HepG2 (cell line): ENCODE measurements at regions not wholly inside any gene's neighbourhood (a gene's known extent, or its start where the extent isn't known, plus 50 kb on each side); places are given as distances from the start of the nearest gene placed in this dataset.

Experiments
- AKNA ChIP-seq: sonication (generic); formaldehyde crosslinking; IDR thresholded peaks from 2 replicates; pipeline ENCODE4 v1.4.0; 2020; ENCODE audit warnings: missing genetic modification reagents, borderline replicate concordance
- ARNT2 ChIP-seq: sonication (generic); formaldehyde crosslinking; IDR thresholded peaks from 2 replicates; pipeline ENCODE4 v1.8.0; 2022; ENCODE audit warnings: mild to moderate bottlenecking, low read depth, missing genetic modification reagents, moderate library complexity
- CEBPZ ChIP-seq: IDR thresholded peaks from 2 replicates; pipeline ENCODE4 v1.6.1; 2012; ENCODE audit warnings: low read length, improper control_type of control experiment
- NCOA5 ChIP-seq: sonication (generic); formaldehyde crosslinking; IDR thresholded peaks from 2 replicates; pipeline ENCODE4 v1.4.0; 2020; ENCODE audit warnings: missing genetic modification reagents
- PCBP1 ChIP-seq: fragments of 200-400 bp; formaldehyde crosslinking; IDR thresholded peaks from 2 replicates; pipeline ENCODE4 v1.6.1; 2017; ENCODE audit warnings: mild to moderate bottlenecking, low read depth, low read length, borderline replicate concordance
- THYN1 ChIP-seq: sonication (generic); formaldehyde crosslinking; IDR thresholded peaks from 2 replicates; pipeline ENCODE4 v1.8.1; 2023; ENCODE audit warnings: low read depth, mild to moderate bottlenecking, moderate library complexity, missing genetic modification reagents, borderline replicate concordance
- ZFP41 ChIP-seq: sonication (generic); formaldehyde crosslinking; IDR thresholded peaks from 2 replicates; pipeline ENCODE4 v1.4.0; 2020; ENCODE audit warnings: mild to moderate bottlenecking, missing genetic modification reagents, borderline replicate concordance
- ZKSCAN1 ChIP-seq: fragments of 150-350 bp; IDR thresholded peaks from 2 replicates; pipeline ENCODE4 v1.6.1; 2014; ENCODE audit warnings: low read length
- ZNF451 ChIP-seq: sonication (generic); formaldehyde crosslinking; IDR thresholded peaks from 2 replicates; pipeline ENCODE4 v1.5.0; 2020; ENCODE audit warnings: mild to moderate bottlenecking, missing genetic modification reagents

- no peak for TF ChIP-seq AKNA (CRISPR knock-in tag)
- no peak for TF ChIP-seq THYN1
- TF ChIP-seq ZFP41, result no peak
- no peak for TF ChIP-seq NCOA5 (CRISPR knock-in tag)
- TF ChIP-seq ZKSCAN1, result no peak
- no peak for TF ChIP-seq ARNT2 (CRISPR knock-in tag)
- TF ChIP-seq CEBPZ, result no peak
- no peak for TF ChIP-seq ZNF451 (CRISPR knock-in tag)
- no peak for TF ChIP-seq PCBP1
Measured at GRCh38 chr2:208935531-208935930, 488.3 kb upstream of the MAP2 start (continued).
